Gastrocnemius medialis (tissue), 4 donors: ENCODE measurements at regions not wholly inside any gene's neighbourhood (a gene's known extent, or its start where the extent isn't known, plus 50 kb on each side); places are given as distances from the start of the nearest gene placed in this dataset.

ENCODE experiments used
- ATAC-seq, 2 donors: fragments of 150-250 bp; one replicate each; pipeline ENCODE4 v1.9.1; 2016
- DNase-seq, 2 donors: peaks; one replicate each; pipeline ENCODE4 v3.0.0-alpha.2; 2019
- H3K27ac ChIP-seq, 4 donors: fragments of 200-600 bp; sonication (generic); 1 replicate in 1 of 4; 2 replicates in 3 of 4; pipeline ENCODE4 v1.5.1; 2016 to 2018; ENCODE audit warnings: mild to moderate bottlenecking in 2 of 4, moderate library complexity in 1 of 4
- H3K27me3 ChIP-seq, 3 donors: fragments of 200-600 bp; sonication (generic) in 2 of 3; 1 replicate in 1 of 3; 2 replicates in 2 of 3; pipeline versions ENCODE4 v1.5.1 to v1.6.0; 2016 to 2019; ENCODE audit warnings: mild to moderate bottlenecking in 1 of 3, moderate library complexity in 1 of 3
- H3K36me3 ChIP-seq, 2 donors: fragments of 200-600 bp; sonication (generic) in 1 of 2; one replicate each; pipeline ENCODE4 v1.5.1; 2017 to 2018
- H3K4me1 ChIP-seq, 2 donors: fragments of 200-600 bp; sonication (generic) in 1 of 2; one replicate each; pipeline ENCODE4 v1.5.1; 2016 to 2017; ENCODE audit warnings: mild to moderate bottlenecking in 2 of 2
- H3K4me3 ChIP-seq, 4 donors: fragments of 200-600 bp; sonication (generic) in 3 of 4; 1 replicate in 1 of 4; 2 replicates in 3 of 4; pipeline ENCODE4 v1.5.1; 2016 to 2019; ENCODE audit warnings: mild to moderate bottlenecking in 2 of 4
- H3K9me3 ChIP-seq, 3 donors: fragments of 200-600 bp; sonication (generic) in 2 of 3; 1 replicate in 1 of 3; 2 replicates in 2 of 3; pipeline ENCODE4 v1.5.1; 2016 to 2019
- CTCF ChIP-seq, 5 experiments: fragments of 450-650 bp in 3 of 5; fragments of 200-600 bp in 2 of 5; sonication (generic) in 2 of 5; IDR thresholded peaks in 4 of 5; conservative IDR thresholded peaks in 1 of 5; 1 replicate in 4 of 5; 2 replicates in 1 of 5; pipeline ENCODE4 v1.5.1; 2016 to 2019; ENCODE audit warnings: antibody characterized with exemption in 5 of 5, mild to moderate bottlenecking in 3 of 5, moderate library complexity in 3 of 5
- POLR2A ChIP-seq, 2 donors: fragments of 450-650 bp; IDR thresholded peaks; one replicate each; pipeline ENCODE4 v1.6.1; 2017; ENCODE audit warnings: antibody characterized with exemption in 2 of 2, mild to moderate bottlenecking in 2 of 2, moderate library complexity in 2 of 2
- in situ Hi-C, 4 donors: fragments of 200-750 bp; cut with MboI; loops; one replicate each; pipeline versions ENCODE4 v1.15.0 to v1.8.0; 2017; ENCODE audit warnings: low sequenced_read_pairs in 4 of 4
- intact Hi-C: fragments of 100-400 bp; cut with DNase I; formaldehyde crosslinking; loops from one replicate; pipeline ENCODE4 v1.15.1; 2023; ENCODE audit warnings: low total_unique reads

GRCh38 chr16:48447940-48448536 is 62.8 kb upstream of the SIAH1 start:
- intact Hi-C loops (no loop called here), in situ Hi-C loops (no loop called here)
- H3K4me3 ChIP-seq: no peak overlapping the region
- H3K27ac ChIP-seq: no peak overlapping the region
- peaks cover 6 to 15% of the 10 kb centered on the region in 2 donors for H3K4me1 ChIP-seq
- H3K27me3 ChIP-seq: no peaks in the 10 kb centered on the region
- no peaks in the 10 kb centered on the region for H3K36me3 ChIP-seq
- TF ChIP-seq CTCF (IDR thresholded peaks at IDR 0.05 in 4 of 5, conservative IDR thresholded peaks at IDR 0.05 in 1 of 5): no peak
- no peak for TF ChIP-seq POLR2A (IDR thresholded peaks at IDR 0.05)
- no peaks in the 10 kb centered on the region for H3K9me3 ChIP-seq
- ATAC-seq (no peak), DNase-seq (no peak)

GRCh38 chr16:48447428-48447827 is 62.2 kb upstream of the SIAH1 start:
- Histone ChIP-seq H3K9me3 (no peaks in the 10 kb centered on the region), H3K4me3 (no peak overlapping the region), H3K27me3 (no peaks in the 10 kb centered on the region), H3K4me1 (peaks cover under 1 to 10% of the 10 kb centered on the region in 2 donors), H3K36me3 (no peaks in the 10 kb centered on the region), H3K27ac (no peak overlapping the region)
- in situ Hi-C loops: no loop called here
- DNase-seq: no peak
- intact Hi-C loops: no loop called here
- no peak for ATAC-seq
- TF ChIP-seq CTCF (IDR thresholded peaks at IDR 0.05 in 4 of 5, conservative IDR thresholded peaks at IDR 0.05 in 1 of 5): no peak
- no peak for TF ChIP-seq POLR2A (IDR thresholded peaks at IDR 0.05)

GRCh38 chr16:48446534-48446920 is 61.3 kb upstream of the SIAH1 start:
- Histone ChIP-seq H3K9me3 (no peaks in the 10 kb centered on the region), H3K36me3 (no peaks in the 10 kb centered on the region), H3K4me3 (no peak overlapping the region), H3K4me1 (peaks cover 0 to 10% of the 10 kb centered on the region in 2 donors), H3K27me3 (no peaks in the 10 kb centered on the region), H3K27ac (no peak overlapping the region)
- in situ Hi-C loops (no loop called here), intact Hi-C loops (no loop called here)
- DNase-seq (no peak), ATAC-seq (no peak)
- no peak for TF ChIP-seq POLR2A (IDR thresholded peaks at IDR 0.05)
- no peak for TF ChIP-seq CTCF (IDR thresholded peaks at IDR 0.05 in 4 of 5, conservative IDR thresholded peaks at IDR 0.05 in 1 of 5)

DNA sequence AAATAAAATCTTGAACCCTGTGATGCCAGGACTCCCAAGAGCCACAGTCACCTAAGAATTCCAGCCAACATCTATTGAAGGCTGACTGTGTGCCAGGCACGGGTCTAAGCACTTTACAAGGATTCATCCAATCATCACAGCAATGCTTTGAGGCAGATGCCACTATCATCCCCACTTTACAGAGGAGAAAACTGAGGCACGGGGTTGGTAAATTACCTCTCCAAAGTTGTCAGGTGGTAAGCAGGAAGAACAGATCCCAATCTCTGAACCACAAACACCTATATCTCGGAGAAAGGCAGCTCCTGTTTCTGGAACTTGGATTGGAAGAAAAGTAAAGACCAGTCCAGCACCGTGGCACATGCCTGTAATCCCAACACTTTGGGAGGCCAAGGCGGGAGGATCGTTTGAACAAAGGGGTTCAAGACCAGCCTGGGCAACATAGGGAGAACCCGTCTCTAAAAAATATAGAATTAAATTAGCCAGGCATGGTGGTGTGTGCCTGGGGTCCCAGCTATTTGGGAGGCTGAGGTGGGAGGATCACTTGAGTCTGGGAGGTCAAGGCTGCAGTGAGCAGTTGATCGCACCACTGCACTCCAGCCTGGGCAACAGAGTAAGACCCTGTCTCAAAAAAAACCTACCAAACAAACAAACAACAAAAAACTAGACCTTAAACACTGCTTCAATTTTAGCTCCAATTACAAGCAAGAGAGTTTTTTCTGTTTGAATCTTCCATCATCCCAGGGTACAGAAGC is 60.7 kb upstream of the SIAH1 start:
- H3K27ac ChIP-seq: no peak overlapping the region
- TF ChIP-seq POLR2A (IDR thresholded peaks at IDR 0.05) (no peak), CTCF (IDR thresholded peaks at IDR 0.05 in 4 of 5, conservative IDR thresholded peaks at IDR 0.05 in 1 of 5) (no peak)
- H3K4me1 ChIP-seq: peaks cover 0 to 10% of the 10 kb centered on the region in 2 donors
- no peaks in the 10 kb centered on the region for H3K9me3 ChIP-seq
- no peaks in the 10 kb centered on the region for H3K36me3 ChIP-seq
- intact Hi-C loops: no loop called here
- no peak overlapping the region for H3K4me3 ChIP-seq
- no peak for ATAC-seq
- DNase-seq: no peak
- in situ Hi-C loops: no loop called here
- H3K27me3 ChIP-seq: no peaks in the 10 kb centered on the region
